UCSD-AML1 (cell line): ENCODE measurements at regions not wholly inside any gene's neighbourhood (a gene's known extent, or its start where the extent isn't known, plus 50 kb on each side); places are given as distances from the start of the nearest gene placed in this dataset.
"Not testable (repeated sequence)": the region's sequence is repeated elsewhere in the genome, so short reads cannot be mapped to it uniquely, and the experiment has no call there.

Experiments used
- DNase-seq: peaks from one replicate; lab custom pipeline; 2025; ENCODE audit not compliant: unreplicated experiment; lab: John Stamatoyannopoulos, UW

GRCh38 chr14:24744641-24745040 is 110.7 kb upstream of the GZMB start:
- no peak for DNase-seq

GRCh38 chr14:24741871-24742270 is 107.9 kb upstream of the GZMB start:
- no peak for DNase-seq

- no peak for DNase-seq
These were observed 102.1 kb upstream of the GZMB start for GRCh38 chr14:24735984-24736630.

- DNase-seq = no peak
These were observed 101.0 kb upstream of the GZMB start for GRCh38 chr14:24734917-24735500.

- DNase-seq = no peak
These were observed 92.5 kb upstream of the GZMB start for GRCh38 chr14:24726480-24726879.

GRCh38 chr14:24725311-24725710 is 91.3 kb upstream of the GZMB start:
- no peak for DNase-seq

- DNase-seq = no peak
These were observed 87.8 kb upstream of the GZMB start for GRCh38 chr14:24721775-24722174.

- DNase-seq = no peak
These were observed 81.2 kb upstream of the GZMB start for GRCh38 chr14:24715239-24715638.

- no peak for DNase-seq
These were observed 79.4 kb upstream of the GZMB start for GRCh38 chr14:24713404-24713803.

- DNase-seq = no peak
These were observed 78.9 kb upstream of the GZMB start for GRCh38 chr14:24712909-24713308.

GRCh38 chr14:24712374-24712773 is 78.4 kb upstream of the GZMB start:
- DNase-seq = no peak

- peak; percentile 37 for DNase-seq
These were observed 76.6 kb upstream of the GZMB start for GRCh38 chr14:24710403-24711112.

GRCh38 chr14:24708684-24709083 is 74.7 kb upstream of the GZMB start:
- DNase-seq = no peak

GRCh38 chr14:24706351-24706750 is 72.4 kb upstream of the GZMB start:
- DNase-seq = no peak

GRCh38 chr14:24705840-24706239 is 71.8 kb upstream of the GZMB start:
- DNase-seq = no peak

- DNase-seq = no peak
These were observed 67.1 kb upstream of the GZMB start for GRCh38 chr14:24701062-24701461.

- no peak for DNase-seq
These were observed 66.5 kb upstream of the GZMB start for GRCh38 chr14:24700511-24700910.

GRCh38 chr14:24699052-24699451 is 65.1 kb upstream of the GZMB start:
- DNase-seq = no peak

GRCh38 chr14:24696280-24696920 is 62.4 kb upstream of the GZMB start:
- not testable (repeated sequence) for DNase-seq

- DNase-seq = peak; percentile 72
These were observed 61.6 kb upstream of the GZMB start for GRCh38 chr14:24695265-24696241.

- no peak for DNase-seq
These were observed 60.7 kb upstream of the GZMB start for GRCh38 chr14:24694680-24695079.
